GM12874 (cell line): ENCODE measurements at regions not wholly inside any gene's neighbourhood (a gene's known extent, or its start where the extent isn't known, plus 50 kb on each side); places are given as distances from the start of the nearest gene placed in this dataset.

Experiments
- CTCF ChIP-seq: IDR thresholded peaks from 2 replicates; pipeline ENCODE4 v1.5.1; 2011; ENCODE audit warnings: low read depth, mild to moderate bottlenecking, control low read depth, low read length, moderate library complexity; ENCODE audit not compliant: insufficient read depth

- TF ChIP-seq CTCF, result no peak
These were observed 717.3 kb downstream of the XPNPEP1 start for GRCh38 chr10:109205929-109206585.

- TF ChIP-seq CTCF, result no peak
These were observed 719.5 kb downstream of the XPNPEP1 start for GRCh38 chr10:109203646-109204353.

DNA sequence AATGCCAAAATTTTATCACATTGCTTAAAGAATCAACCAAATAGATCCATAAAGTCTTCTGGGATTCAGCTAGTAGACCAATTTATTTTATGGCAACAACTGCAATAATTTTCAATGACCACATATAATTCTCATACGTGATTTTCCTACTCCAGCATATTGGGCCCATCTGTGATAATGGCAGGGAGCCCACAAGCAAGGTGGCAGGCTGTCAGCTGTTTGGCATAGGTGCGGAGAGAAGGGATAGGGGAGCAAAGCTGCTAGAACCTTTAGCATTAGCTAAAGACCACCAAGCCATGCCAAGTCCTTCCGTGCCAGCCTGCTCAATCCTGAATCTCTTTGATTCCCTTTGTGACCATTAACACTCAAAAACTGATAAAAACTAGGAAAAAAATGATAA, 721.2 kb downstream of the XPNPEP1 start:
- TF ChIP-seq CTCF, result no peak

GRCh38 chr10:109200646-109201045, 722.7 kb downstream of the XPNPEP1 start:
- no peak for TF ChIP-seq CTCF

DNA sequence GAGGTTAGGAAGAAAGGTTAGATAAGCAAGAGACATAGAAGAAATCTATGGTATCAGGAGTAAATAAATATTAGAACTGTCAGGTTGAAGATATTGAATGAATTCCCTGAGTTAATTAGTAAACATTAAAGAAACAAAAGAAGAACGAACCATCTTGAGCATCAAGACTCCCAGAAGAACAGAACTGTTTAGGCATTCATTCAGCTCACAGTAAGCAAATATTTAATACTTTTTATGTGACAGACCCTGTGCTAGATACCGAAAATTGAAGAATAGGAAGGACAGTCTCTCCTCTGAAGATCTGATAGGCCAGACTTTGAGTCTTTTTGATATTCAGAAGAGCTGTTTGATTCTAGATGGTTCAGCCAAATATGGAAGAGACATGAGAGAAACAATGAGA, 731.5 kb downstream of the XPNPEP1 start:
- TF ChIP-seq CTCF, result no peak

DNA sequence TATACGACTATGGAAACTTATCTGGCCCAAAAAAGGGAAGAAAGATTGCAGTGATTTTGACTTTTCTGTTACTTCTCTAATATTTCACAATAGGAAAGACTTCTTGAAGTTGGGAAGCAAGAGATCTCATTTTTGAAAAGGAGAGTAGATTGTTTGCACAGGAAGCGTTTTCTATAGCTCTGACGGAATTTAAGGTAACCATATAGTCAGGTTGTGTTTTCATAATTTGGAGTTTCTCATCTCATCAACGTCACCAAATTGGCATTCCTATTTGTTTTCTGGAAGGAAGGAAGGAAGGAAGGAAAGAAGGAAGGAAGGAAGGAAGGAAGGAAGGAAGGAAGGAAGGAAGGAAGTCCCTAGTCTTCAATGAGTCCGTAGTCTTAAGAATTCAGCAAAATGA, 732.0 kb downstream of the XPNPEP1 start:
- no peak for TF ChIP-seq CTCF

- no peak for TF ChIP-seq CTCF
These were observed 735.6 kb downstream of the XPNPEP1 start for GRCh38 chr10:109187677-109188076.
